K562 (cell line): ENCODE measurements at regions not wholly inside any gene's neighbourhood (a gene's known extent, or its start where the extent isn't known, plus 50 kb on each side); places are given as distances from the start of the nearest gene placed in this dataset.

Experiments used
- ATAC-seq: fragments of 200-7000 bp; cut with Tn5 transposase; 3 replicates; pipeline ENCODE4 v1.9.1; 2020; ENCODE audit warnings: moderate library complexity
- BruUV-seq: library from RNA; stranded (reverse); fragments of 400-500 nt; replicated peaks from 2 replicates; lab custom pipeline; 2021; lab: Mats Ljungman, UMichigan
- CTCF ChIA-PET: fragments of 300-600 bp; formaldehyde crosslinking; extraction: SDS; loops from one replicate; lab custom pipeline; 2021; ENCODE audit warnings: low intra/inter-chr PET ratio; lab: Yijun Ruan, JAX
- POLR2A ChIA-PET: fragments of 300-600, 350-650 bp; sonication (Branson Sonifier 250); formaldehyde crosslinking; extraction: SDS; loops from one replicate; lab custom pipeline; 2021; ENCODE audit warnings: antibody characterized with exemption, inconsistent platforms; lab: Yijun Ruan, JAX
- DNase-seq, 4 experiments: peaks; one replicate each; pipeline versions ENCODE4 v3.0.0 to v3.0.0-alpha.2; 2011 to 2018; ENCODE audit warnings: low spot score in 3 of 4, mixed read lengths in 3 of 4; ENCODE audit errors: extremely low read depth in 1 of 4
- FAIRE-seq: peaks from 2 replicates; lab custom pipeline; 2011; peaks lifted over from hg19 to GRCh38; lab: Jason Lieb, UNC
- H2AFZ ChIP-seq: 2 replicates; pipeline ENCODE4 v1.6.0; 2011; ENCODE audit warnings: low read depth, low read length, control low read depth, inconsistent platforms
- H3K27ac ChIP-seq: fragments of 200-600 bp; 3 replicates; pipeline ENCODE4 v1.8.0; 2011; ENCODE audit warnings: low read depth, mild to moderate bottlenecking, control low read depth, inconsistent platforms, low read length, moderate library complexity, mixed read lengths; ENCODE audit errors: extremely low read depth
- H3K27me3 ChIP-seq, 2 experiments: fragments of 300-600 bp in 1 of 2; 2 replicates in 1 of 2; 3 replicates in 1 of 2; pipeline versions ENCODE4 v1.6.0 to v1.8.0; 2011; ENCODE audit warnings: inconsistent platforms in 2 of 2, low read length in 2 of 2, mild to moderate bottlenecking in 1 of 2, mixed read lengths in 1 of 2, moderate library complexity in 1 of 2; ENCODE audit not compliant: control insufficient read depth in 2 of 2, insufficient read depth in 2 of 2
- H3K36me3 ChIP-seq: fragments of 300-600 bp; 3 replicates; pipeline ENCODE4 v1.8.0; 2011; ENCODE audit warnings: mild to moderate bottlenecking, low read length, inconsistent platforms; ENCODE audit not compliant: control insufficient read depth, insufficient read depth
- H3K4me1 ChIP-seq, 2 experiments: fragments of 200-600 bp in 1 of 2; replicated peaks in 1 of 2; 2 replicates in 1 of 2; 3 replicates in 1 of 2; pipeline versions ENCODE4 v1.5.1 to v1.8.0; 2011; ENCODE audit warnings: inconsistent platforms in 2 of 2, low read length in 2 of 2, mild to moderate bottlenecking in 1 of 2, mixed read lengths in 1 of 2, moderate library complexity in 1 of 2; ENCODE audit not compliant: control insufficient read depth in 2 of 2, insufficient read depth in 2 of 2
- H3K4me2 ChIP-seq: 2 replicates; pipeline ENCODE4 v1.6.1; 2011; ENCODE audit warnings: low read length, control low read depth, inconsistent platforms, mixed read lengths; ENCODE audit not compliant: insufficient read depth
- H3K4me3 ChIP-seq: fragments of 200-600 bp; sonication (generic), shearing (Covaris generic); 2 replicates; pipeline ENCODE4 v1.5.1; 2016; ENCODE audit warnings: control low read depth, inconsistent platforms
- H3K79me2 ChIP-seq: fragments of 200-600 bp; 3 replicates; pipeline ENCODE4 v1.8.0; 2011; ENCODE audit warnings: low read length, inconsistent platforms; ENCODE audit not compliant: control insufficient read depth, insufficient read depth
- H3K9ac ChIP-seq, 2 experiments: 2 replicates each; pipeline versions ENCODE4 v1.6.0 to v1.6.1; 2011; ENCODE audit warnings: low read depth in 2 of 2, low read length in 2 of 2, control low read depth in 1 of 2, inconsistent platforms in 1 of 2, mild to moderate bottlenecking in 1 of 2, mixed read lengths in 1 of 2; ENCODE audit not compliant: insufficient read depth in 1 of 2
- H3K9me1 ChIP-seq: one replicate; pipeline ENCODE4 v1.6.0; 2011; ENCODE audit warnings: inconsistent platforms, mild to moderate bottlenecking, low read length, moderate library complexity; ENCODE audit not compliant: control insufficient read depth, insufficient read depth
- H3K9me3 ChIP-seq: replicated peaks from 2 replicates; pipeline ENCODE4 v1.5.1; 2011; ENCODE audit warnings: low read depth, low read length, inconsistent platforms; ENCODE audit not compliant: control insufficient read depth, insufficient read depth
- H4K20me1 ChIP-seq: replicated peaks from 2 replicates; pipeline ENCODE4 v1.6.1; 2011; ENCODE audit warnings: low read length, inconsistent platforms, mixed read lengths; ENCODE audit not compliant: control insufficient read depth, insufficient read depth
- CHD4 ChIP-seq: fragments of 200-600 bp; sonication (generic); IDR thresholded peaks from 3 replicates; pipeline ENCODE4 v1.6.1; 2012; ENCODE audit warnings: low read depth, mild to moderate bottlenecking, mixed read lengths, low read length, inconsistent platforms; ENCODE audit not compliant: insufficient read depth, insufficient replicate concordance, poor library complexity, severe bottlenecking
- FOSL1 ChIP-seq: fragments of 200-800 bp; sonication (Bioruptor generic); conservative IDR thresholded peaks from 2 replicates; pipeline ENCODE4 v1.6.1; 2016; ENCODE audit warnings: missing genetic modification characterization, missing compliant biosample characterization
- HDAC2 ChIP-seq: fragments of 450-650 bp; IDR thresholded peaks from 2 replicates; pipeline ENCODE4 v1.6.1; 2016; ENCODE audit warnings: mild to moderate bottlenecking
- HMGN3 ChIP-seq: IDR thresholded peaks from 2 replicates; pipeline ENCODE4 v1.6.1; 2011; ENCODE audit warnings: borderline replicate concordance, low read depth, mild to moderate bottlenecking, mixed read lengths, low read length; ENCODE audit not compliant: insufficient read length; ENCODE audit errors: extremely low read depth
- HNRNPUL1 ChIP-seq: fragments of 200-400 bp; formaldehyde crosslinking; IDR thresholded peaks from 2 replicates; pipeline ENCODE4 v1.6.1; 2017; ENCODE audit warnings: low read length
- HOXB6 ChIP-seq: fragments of 250-450 bp; sonication (Bioruptor Pico); IDR thresholded peaks from 2 replicates; pipeline ENCODE4 v1.5.1; 2022; ENCODE audit warnings: mild to moderate bottlenecking, borderline replicate concordance
- MCM7 ChIP-seq, 2 experiments: fragments of 450-650 bp; IDR thresholded peaks; 2 replicates each; pipeline ENCODE4 v1.6.1; 2016 to 2018
- NR2C2 ChIP-seq, 2 experiments: fragments of 200-800 bp in 1 of 2; sonication (Bioruptor generic) in 1 of 2; sonication (generic) in 1 of 2; formaldehyde crosslinking in 1 of 2; IDR thresholded peaks; 2 replicates each; pipeline versions ENCODE4 v1.6.1 to v1.8.0; 2016 to 2022; ENCODE audit warnings: mild to moderate bottlenecking in 1 of 2, missing compliant biosample characterization in 1 of 2, missing genetic modification characterization in 1 of 2, missing genetic modification reagents in 1 of 2
- NR3C1 ChIP-seq: sonication (generic); formaldehyde crosslinking; IDR thresholded peaks from 2 replicates; pipeline ENCODE4 v1.8.1; 2022; ENCODE audit warnings: missing genetic modification reagents
- OTX1 ChIP-seq: fragments of 450-650 bp; formaldehyde crosslinking; IDR thresholded peaks from 2 replicates; pipeline ENCODE4 v1.4.0; 2022; ENCODE audit warnings: mild to moderate bottlenecking
- ZNF140 ChIP-seq: fragments of 250-450 bp; sonication (Bioruptor Pico); IDR thresholded peaks from 2 replicates; pipeline ENCODE4 v1.8.0; 2021; ENCODE audit warnings: moderate library complexity, mild to moderate bottlenecking, inconsistent platforms
- ZNF24 ChIP-seq: fragments of 450-650 bp; IDR thresholded peaks from 2 replicates; pipeline ENCODE4 v1.6.1; 2016
- ZNF436 ChIP-seq: fragments of 250-450, 450-650 bp; sonication (Bioruptor Pico); formaldehyde crosslinking; IDR thresholded peaks from 2 replicates; pipeline ENCODE4 v1.7.0; 2020; ENCODE audit warnings: mild to moderate bottlenecking
- WGBS: fragments of 100-300 bp; shearing (Covaris generic); methylation state at CpG from one replicate; pipeline ENCODE4 v1.1.6; 2016; ENCODE audit warnings: low coverage, mixed read lengths; ENCODE audit not compliant: insufficient coverage; ENCODE audit errors: missing lambda C conversion rate; 5-methylcytosine and 5-hydroxymethylcytosine counted together
- in situ Hi-C: fragments of 300-500 bp; cut with MboI; formaldehyde crosslinking; loops from 4 replicates; pipeline ENCODE4 v1.15.0; 2018; ENCODE audit warnings: inconsistent platforms, mixed read lengths
- intact Hi-C: fragments of 100-400 bp; cut with micrococcal nuclease; formaldehyde crosslinking; loops from 2 replicates; pipeline ENCODE4 v1.14.2; 2022
- TF ChIP-seq, protein P1 (sequence below): fragments of 250-450 bp; sonication (Bioruptor Pico); IDR thresholded peaks from 2 replicates; pipeline ENCODE4 v1.5.0; 2021

DNA sequence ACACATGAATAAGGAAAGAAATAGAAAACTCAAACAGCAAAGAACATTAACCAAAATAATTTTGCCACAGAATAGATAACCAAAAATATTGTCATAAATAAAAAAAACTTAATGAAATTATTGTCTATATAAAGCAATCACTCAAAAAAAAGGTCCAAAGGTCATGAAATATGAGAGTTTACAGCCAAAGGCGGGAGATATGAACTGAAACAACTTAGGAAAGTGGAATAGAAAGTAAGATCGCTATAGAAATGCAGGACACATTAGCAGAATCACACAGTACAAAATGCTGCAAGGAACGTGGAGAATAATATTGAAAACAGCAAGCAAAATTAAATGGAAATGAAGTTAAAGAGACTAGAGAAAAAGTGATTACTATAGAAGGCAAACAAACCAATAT, 375.0 kb upstream of the ARHGEF26 start:
- ATAC-seq (no peak), DNase-seq (no peak), FAIRE-seq (no peak)
- Histone ChIP-seq H3K36me3 (no peaks in the 10 kb centered on the region), H3K4me3 (no peak overlapping the region), H2AFZ (no peak overlapping the region), H3K9me3 (no peaks in the 10 kb centered on the region), H3K9me1 (no peaks in the 10 kb centered on the region), H3K9ac (no peak overlapping the region), H3K4me1 (no peaks in the 10 kb centered on the region), H4K20me1 (no peaks in the 10 kb centered on the region), H3K4me2 (no peak overlapping the region), H3K27ac (no peak overlapping the region), H3K27me3 (no peaks in the 10 kb centered on the region), H3K79me2 (no peaks in the 10 kb centered on the region)
- TF ChIP-seq NR2C2 (CRISPR knock-in tag; IDR thresholded peaks at IDR 0.05), result no peak
- TF ChIP-seq NR2C2 (tag; IDR thresholded peaks at IDR 0.05), result no peak
- TF ChIP-seq OTX1 (CRISPR knock-in tag), result no peak
- TF ChIP-seq HNRNPUL1, result no peak
- TF ChIP-seq FOSL1 (tag), result no peak
- no peak for TF ChIP-seq HOXB6
- no peak for TF ChIP-seq ZNF436 (CRISPR knock-in tag)
- TF ChIP-seq ZNF24, result no peak
- TF ChIP-seq HMGN3, result no peak
- no peak for TF ChIP-seq HDAC2
- no peak for TF ChIP-seq CHD4
- no peak for TF ChIP-seq NR3C1
- TF ChIP-seq, protein P1, sequence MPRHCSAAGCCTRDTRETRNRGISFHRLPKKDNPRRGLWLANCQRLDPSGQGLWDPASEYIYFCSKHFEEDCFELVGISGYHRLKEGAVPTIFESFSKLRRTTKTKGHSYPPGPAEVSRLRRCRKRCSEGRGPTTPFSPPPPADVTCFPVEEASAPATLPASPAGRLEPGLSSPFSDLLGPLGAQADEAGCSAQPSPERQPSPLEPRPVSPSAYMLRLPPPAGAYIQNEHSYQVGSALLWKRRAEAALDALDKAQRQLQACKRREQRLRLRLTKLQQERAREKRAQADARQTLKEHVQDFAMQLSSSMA (CRISPR knock-in tag), result no peak
- no peak for TF ChIP-seq MCM7 (IDR thresholded peaks at IDR 0.05)
- no peak for TF ChIP-seq ZNF140 (CRISPR knock-in tag)
- no TSS peak for BruUV-seq
- intact Hi-C loops (no loop called here), in situ Hi-C loops (no loop called here)
- WGBS, result 0% methylated on average over 3 of the region's 3 CpGs
- POLR2A ChIA-PET, result no interaction called here
- CTCF ChIA-PET, result interaction anchor here (0.6 kb wide), 1 partner anchor 1964 kb away, joined by 3 read pairs; no protein-coding TSS in a partner anchor
